ENCODE measurements at regions not wholly inside any gene's neighbourhood (a gene's known extent, or its start where the extent isn't known, plus 50 kb on each side); places are given as distances from the start of the nearest gene placed in this dataset.

DNA sequence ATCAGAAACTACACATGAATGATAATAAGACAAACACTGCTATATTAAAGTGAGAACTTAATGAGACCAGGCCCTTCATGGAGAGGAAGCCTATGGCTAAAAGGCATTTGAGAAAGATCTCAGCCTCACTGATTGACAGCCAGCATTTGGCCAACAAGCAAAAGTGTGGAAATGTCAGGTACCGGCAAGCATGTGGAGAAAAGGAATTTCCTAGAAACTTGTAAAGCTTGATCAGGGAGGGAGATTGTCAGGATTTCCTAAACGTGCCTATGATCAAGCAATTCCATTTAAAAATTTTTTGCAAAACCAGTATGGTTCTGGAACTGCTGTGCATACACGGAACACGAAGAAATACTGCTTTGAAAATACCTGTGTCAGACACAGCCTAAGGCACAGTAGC lies 220.3 kb upstream of the ATP10A start:
- Histone ChIP-seq H3K4me3 (ENCODE audit: low read length) (no peak overlapping the region), H4K5ac (ENCODE audit: low read length) (no peak overlapping the region), H3K4me1 (ENCODE audit: control insufficient read depth, low read depth, low read length) (peaks cover 4% of the 10 kb centered on the region), H3K4me2 (ENCODE audit: low read length) (no peak overlapping the region), H2BK5ac (ENCODE audit: low read length) (no peak overlapping the region), H3K4ac (ENCODE audit: low read depth, low read length) (no peak overlapping the region), H3K56ac (ENCODE audit: low read length) (no peak overlapping the region), H2AK5ac (ENCODE audit: low read length) (no peak overlapping the region), H4K8ac (ENCODE audit: low read depth, low read length) (no peak overlapping the region), H3K27me3 (ENCODE audit: insufficient read depth, low read length, poor library complexity) (no peaks in the 10 kb centered on the region), H3K18ac (ENCODE audit: low read length) (no peak overlapping the region), H3K79me1 (ENCODE audit: low read length) (no peaks in the 10 kb centered on the region), H3K9ac (ENCODE audit: low read length) (no peak overlapping the region), H3K79me2 (ENCODE audit: control insufficient read depth, insufficient read depth, low read length) (no peaks in the 10 kb centered on the region), H2BK120ac (ENCODE audit: low read depth, low read length) (no peak overlapping the region), H3K23ac (ENCODE audit: low read length) (no peak overlapping the region), H3K36me3 (ENCODE audit: control insufficient read depth, insufficient read depth, low read length) (no peaks in the 10 kb centered on the region), H2BK15ac (replicated peaks; ENCODE audit: low read depth) (no peak overlapping the region), H3K27ac (ENCODE audit: low read depth, low read length) (no peak overlapping the region)
- no CpG with 5 or more reads among the region's 4 CpGs for WGBS (ENCODE audit: extremely low coverage, insufficient coverage, low lambda C conversion rate)
- DNase-seq, result no peak

DNA sequence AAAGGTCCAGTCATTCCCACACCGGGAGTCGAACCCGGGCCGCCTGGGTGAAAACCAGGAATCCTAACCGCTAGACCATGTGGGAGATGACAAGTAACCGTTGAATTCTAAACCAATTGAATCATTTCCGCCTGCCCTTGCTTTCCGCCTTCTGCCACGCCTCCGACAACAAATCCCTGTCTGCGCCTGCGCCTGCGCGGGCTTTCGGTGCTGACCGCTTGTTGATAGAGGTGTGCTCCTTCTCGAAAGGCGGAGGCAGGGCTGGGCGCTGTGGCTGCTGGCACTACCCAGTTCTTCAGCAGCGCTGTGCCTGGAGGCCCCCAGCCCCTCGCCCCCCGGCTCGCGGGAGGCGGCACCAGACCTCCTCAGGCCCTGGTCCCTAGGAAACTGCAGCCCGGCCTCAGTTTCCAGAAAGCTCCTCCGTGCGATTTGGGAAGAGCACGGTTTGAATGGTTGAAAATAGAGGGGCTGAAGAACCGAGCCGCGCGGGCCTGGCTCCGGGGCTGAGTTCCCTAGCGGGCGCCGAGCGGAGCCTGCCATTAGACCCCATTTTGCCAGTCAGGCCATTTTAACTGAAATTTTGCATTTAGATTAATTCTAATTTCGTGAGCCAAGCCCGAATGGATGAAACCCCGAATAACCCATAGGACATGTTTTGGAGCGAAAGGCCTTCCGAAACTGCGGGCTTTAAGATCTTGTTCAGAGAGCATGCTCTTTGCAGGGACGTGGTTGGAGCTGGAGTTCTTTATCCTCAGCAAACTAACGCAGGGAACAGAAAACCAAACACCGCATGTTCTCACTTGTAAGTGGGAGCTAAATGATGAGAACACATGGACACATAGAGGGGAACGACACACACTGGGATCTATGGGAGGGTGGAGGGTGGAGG lies 219.3 kb upstream of the ATP10A start:
- Histone ChIP-seq H4K5ac (ENCODE audit: low read length) (peak overlapping the region; percentile 60), H3K23ac (ENCODE audit: low read length) (no peak overlapping the region), H3K18ac (ENCODE audit: low read length) (peak overlapping the region; percentile 13), H3K9ac (ENCODE audit: low read length) (peak overlapping the region; percentile 82), H3K79me1 (ENCODE audit: low read length) (no peaks in the 10 kb centered on the region), H3K56ac (ENCODE audit: low read length) (peak overlapping the region; percentile 90), H3K36me3 (ENCODE audit: control insufficient read depth, insufficient read depth, low read length) (no peaks in the 10 kb centered on the region), H3K4ac (ENCODE audit: low read depth, low read length) (no peak overlapping the region), H2BK120ac (ENCODE audit: low read depth, low read length) (no peak overlapping the region), H3K79me2 (ENCODE audit: control insufficient read depth, insufficient read depth, low read length) (no peaks in the 10 kb centered on the region), H3K27me3 (ENCODE audit: insufficient read depth, low read length, poor library complexity) (no peaks in the 10 kb centered on the region), H2BK15ac (replicated peaks; ENCODE audit: low read depth) (no peak overlapping the region), H4K8ac (ENCODE audit: low read depth, low read length) (no peak overlapping the region), H3K27ac (ENCODE audit: low read depth, low read length) (peak overlapping the region; percentile 73), H2BK5ac (ENCODE audit: low read length) (no peak overlapping the region), H2AK5ac (ENCODE audit: low read length) (no peak overlapping the region), H3K4me2 (ENCODE audit: low read length) (peak overlapping the region; percentile 58), H3K4me3 (ENCODE audit: low read length) (peak overlapping the region; percentile 57), H3K4me1 (ENCODE audit: control insufficient read depth, low read depth, low read length) (peaks cover 4% of the 10 kb centered on the region)
- WGBS (ENCODE audit: extremely low coverage, insufficient coverage, low lambda C conversion rate), result no CpG with 5 or more reads among the region's 48 CpGs
- peak; percentile 98 for DNase-seq

DNA sequence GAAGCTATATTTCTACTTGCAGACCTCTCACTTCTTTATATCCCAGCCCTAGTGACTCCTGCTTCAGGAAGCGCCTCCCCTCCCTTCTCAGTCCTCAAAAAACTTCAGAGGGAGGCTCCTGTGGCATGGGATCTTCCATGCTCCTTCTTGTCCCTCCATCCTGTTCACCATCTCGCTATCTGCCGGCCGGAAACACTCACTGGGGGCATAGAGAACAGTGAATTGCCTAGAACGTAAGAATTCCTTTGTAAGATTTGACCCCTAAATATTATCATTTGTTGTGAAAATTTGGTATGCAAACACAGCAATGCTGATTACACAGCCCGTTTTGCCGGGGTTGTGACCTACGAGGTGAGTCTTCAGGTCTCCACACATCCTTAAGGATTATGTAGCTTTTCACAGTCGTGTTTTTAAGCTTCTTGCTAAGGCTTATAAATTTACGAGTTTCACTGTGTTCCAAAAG lies 218.7 kb upstream of the ATP10A start:
- Histone ChIP-seq H3K56ac (ENCODE audit: low read length) (peak overlapping the region; percentile 27), H3K79me1 (ENCODE audit: low read length) (no peaks in the 10 kb centered on the region), H3K18ac (ENCODE audit: low read length) (no peak overlapping the region), H3K4me1 (ENCODE audit: control insufficient read depth, low read depth, low read length) (peaks cover 4% of the 10 kb centered on the region), H3K9ac (ENCODE audit: low read length) (peak overlapping the region; percentile 58), H2AK5ac (ENCODE audit: low read length) (no peak overlapping the region), H3K27me3 (ENCODE audit: insufficient read depth, low read length, poor library complexity) (no peaks in the 10 kb centered on the region), H2BK5ac (ENCODE audit: low read length) (no peak overlapping the region), H3K4ac (ENCODE audit: low read depth, low read length) (no peak overlapping the region), H3K79me2 (ENCODE audit: control insufficient read depth, insufficient read depth, low read length) (no peaks in the 10 kb centered on the region), H3K36me3 (ENCODE audit: control insufficient read depth, insufficient read depth, low read length) (no peaks in the 10 kb centered on the region), H4K8ac (ENCODE audit: low read depth, low read length) (no peak overlapping the region), H4K5ac (ENCODE audit: low read length) (peak overlapping the region; percentile 21), H3K27ac (ENCODE audit: low read depth, low read length) (no peak overlapping the region), H2BK15ac (replicated peaks; ENCODE audit: low read depth) (no peak overlapping the region), H3K4me2 (ENCODE audit: low read length) (peak overlapping the region; percentile 49), H2BK120ac (ENCODE audit: low read depth, low read length) (no peak overlapping the region), H3K4me3 (ENCODE audit: low read length) (no peak overlapping the region), H3K23ac (ENCODE audit: low read length) (no peak overlapping the region)
- WGBS (ENCODE audit: extremely low coverage, insufficient coverage, low lambda C conversion rate), result no CpG with 5 or more reads among the region's 10 CpGs
- no peak for DNase-seq

DNA sequence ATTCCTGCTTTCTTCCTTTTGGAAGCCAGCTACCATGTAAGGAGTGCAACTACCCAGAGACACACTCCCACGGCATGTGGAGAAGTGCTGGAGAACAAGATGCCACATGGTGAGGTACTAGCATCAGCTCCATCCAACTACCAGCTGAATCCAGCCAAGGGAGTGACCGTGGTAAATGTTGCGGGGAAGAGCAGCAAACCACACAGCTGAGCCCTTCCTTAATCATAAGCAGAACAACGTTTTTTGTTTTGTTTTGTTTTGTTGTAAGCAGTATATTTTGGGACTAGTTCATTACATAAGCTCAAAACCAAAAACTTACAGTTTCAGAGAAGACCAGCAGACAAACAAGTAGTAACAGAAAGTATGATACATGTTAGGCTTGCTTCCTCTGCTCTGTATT lies 212.6 kb upstream of the ATP10A start:
- Histone ChIP-seq H3K9ac (ENCODE audit: low read length) (no peak overlapping the region), H3K4me1 (ENCODE audit: control insufficient read depth, low read depth, low read length) (no peaks in the 10 kb centered on the region), H3K27ac (ENCODE audit: low read depth, low read length) (no peak overlapping the region), H3K4me2 (ENCODE audit: low read length) (no peak overlapping the region), H3K23ac (ENCODE audit: low read length) (no peak overlapping the region), H2BK15ac (replicated peaks; ENCODE audit: low read depth) (no peak overlapping the region), H3K27me3 (ENCODE audit: insufficient read depth, low read length, poor library complexity) (no peaks in the 10 kb centered on the region), H3K56ac (ENCODE audit: low read length) (no peak overlapping the region), H2BK120ac (ENCODE audit: low read depth, low read length) (no peak overlapping the region), H4K5ac (ENCODE audit: low read length) (no peak overlapping the region), H2BK5ac (ENCODE audit: low read length) (no peak overlapping the region), H3K18ac (ENCODE audit: low read length) (no peak overlapping the region), H3K36me3 (ENCODE audit: control insufficient read depth, insufficient read depth, low read length) (no peaks in the 10 kb centered on the region), H3K79me2 (ENCODE audit: control insufficient read depth, insufficient read depth, low read length) (no peaks in the 10 kb centered on the region), H3K79me1 (ENCODE audit: low read length) (no peaks in the 10 kb centered on the region), H3K4me3 (ENCODE audit: low read length) (no peak overlapping the region), H3K4ac (ENCODE audit: low read depth, low read length) (no peak overlapping the region), H4K8ac (ENCODE audit: low read depth, low read length) (no peak overlapping the region), H2AK5ac (ENCODE audit: low read length) (no peak overlapping the region)
- no peak for DNase-seq
- WGBS (ENCODE audit: extremely low coverage, insufficient coverage, low lambda C conversion rate), result no CpG with 5 or more reads among the region's 4 CpGs

DNA sequence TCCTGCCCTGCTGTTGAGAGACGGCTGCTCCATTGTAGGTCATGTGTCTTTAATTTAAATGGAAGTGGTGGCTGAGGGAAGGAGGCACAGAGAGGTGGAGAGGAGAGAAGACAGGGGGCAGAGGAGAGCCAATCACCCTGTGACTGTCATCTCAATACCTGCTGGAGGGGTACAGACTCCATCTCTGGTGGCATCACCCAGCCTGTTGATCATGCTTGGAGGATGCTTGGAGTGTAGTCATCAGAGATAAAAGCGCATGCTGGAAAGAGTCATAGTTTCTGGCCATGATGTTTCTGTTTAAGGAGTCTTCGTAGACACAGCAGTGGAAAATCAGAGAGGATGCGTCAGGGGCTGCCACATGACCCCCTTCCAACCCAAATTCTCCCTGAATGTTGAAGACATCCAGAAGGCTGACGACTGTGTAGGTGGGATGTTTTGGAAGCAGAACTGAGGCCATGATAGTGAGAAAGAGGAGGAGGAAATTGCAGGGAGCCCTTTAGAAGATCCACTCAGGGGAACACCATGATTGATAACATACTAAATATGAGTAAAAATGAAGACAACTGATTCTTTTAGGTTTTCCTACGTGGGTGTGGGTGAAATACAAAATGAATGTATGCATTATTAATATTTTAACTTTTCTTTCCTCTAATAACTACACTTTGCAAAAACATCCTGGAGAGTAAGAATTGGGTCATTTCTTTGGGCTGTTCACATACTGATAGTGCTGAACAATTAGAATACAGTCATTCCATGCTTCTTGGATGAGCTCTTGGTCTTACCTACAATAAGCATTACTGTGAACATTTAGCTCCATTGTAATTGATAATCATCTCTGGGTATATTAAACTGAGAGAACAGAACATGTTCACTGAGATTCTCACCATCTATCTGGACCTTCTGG lies 210.6 kb upstream of the ATP10A start:
- Histone ChIP-seq H3K27ac (ENCODE audit: low read depth, low read length) (no peak overlapping the region), H3K4me3 (ENCODE audit: low read length) (no peak overlapping the region), H3K23ac (ENCODE audit: low read length) (no peak overlapping the region), H3K79me2 (ENCODE audit: control insufficient read depth, insufficient read depth, low read length) (no peaks in the 10 kb centered on the region), H3K4ac (ENCODE audit: low read depth, low read length) (no peak overlapping the region), H3K4me1 (ENCODE audit: control insufficient read depth, low read depth, low read length) (no peaks in the 10 kb centered on the region), H3K18ac (ENCODE audit: low read length) (no peak overlapping the region), H3K56ac (ENCODE audit: low read length) (no peak overlapping the region), H3K36me3 (ENCODE audit: control insufficient read depth, insufficient read depth, low read length) (no peaks in the 10 kb centered on the region), H2BK120ac (ENCODE audit: low read depth, low read length) (no peak overlapping the region), H3K79me1 (ENCODE audit: low read length) (no peaks in the 10 kb centered on the region), H3K9ac (ENCODE audit: low read length) (no peak overlapping the region), H2BK15ac (replicated peaks; ENCODE audit: low read depth) (no peak overlapping the region), H4K5ac (ENCODE audit: low read length) (no peak overlapping the region), H4K8ac (ENCODE audit: low read depth, low read length) (no peak overlapping the region), H2AK5ac (ENCODE audit: low read length) (no peak overlapping the region), H3K27me3 (ENCODE audit: insufficient read depth, low read length, poor library complexity) (no peaks in the 10 kb centered on the region), H2BK5ac (ENCODE audit: low read length) (no peak overlapping the region), H3K4me2 (ENCODE audit: low read length) (no peak overlapping the region)
- DNase-seq, result no peak
- WGBS (ENCODE audit: extremely low coverage, insufficient coverage, low lambda C conversion rate), result no CpG with 5 or more reads among the region's 6 CpGs
